GM18951 (cell line): ENCODE measurements at regions not wholly inside any gene's neighbourhood (a gene's known extent, or its start where the extent isn't known, plus 50 kb on each side); places are given as distances from the start of the nearest gene placed in this dataset.

Experiments
- POLR2A ChIP-seq: IDR thresholded peaks from 4 replicates; pipeline ENCODE4 v1.6.1; 2011; ENCODE audit warnings: mild to moderate bottlenecking; ENCODE audit not compliant: insufficient read length, insufficient read depth; ENCODE audit errors: extremely low read depth
- in situ Hi-C: fragments of 300-500 bp; cut with MboI; formaldehyde crosslinking; loops from one replicate; pipeline ENCODE4 v1.12.0; 2022; ENCODE audit warnings: low sequenced_read_pairs, mixed read lengths, inconsistent platforms; ENCODE audit not compliant: unreplicated experiment

DNA sequence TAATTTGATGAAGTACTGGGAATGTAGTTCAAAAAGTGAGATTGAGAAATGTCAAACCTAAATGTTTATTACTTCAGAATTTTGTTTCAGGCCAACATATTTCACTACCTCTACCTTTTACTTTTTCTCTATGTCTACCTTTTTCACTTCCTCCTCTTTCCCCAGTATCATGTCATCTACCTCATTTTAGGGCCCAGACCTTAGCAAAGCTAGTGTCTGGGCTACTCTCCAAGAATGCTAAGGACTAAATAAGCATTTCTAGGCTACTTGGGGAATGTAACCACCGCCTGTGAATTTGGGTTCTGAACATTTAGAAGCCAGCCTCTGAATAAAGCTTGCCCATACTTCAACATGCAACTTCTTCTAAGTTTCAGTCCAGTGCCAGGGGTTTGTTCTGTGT lies 330.4 kb downstream of the SLC4A3 start:
- in situ Hi-C loops, result no loop called here

DNA sequence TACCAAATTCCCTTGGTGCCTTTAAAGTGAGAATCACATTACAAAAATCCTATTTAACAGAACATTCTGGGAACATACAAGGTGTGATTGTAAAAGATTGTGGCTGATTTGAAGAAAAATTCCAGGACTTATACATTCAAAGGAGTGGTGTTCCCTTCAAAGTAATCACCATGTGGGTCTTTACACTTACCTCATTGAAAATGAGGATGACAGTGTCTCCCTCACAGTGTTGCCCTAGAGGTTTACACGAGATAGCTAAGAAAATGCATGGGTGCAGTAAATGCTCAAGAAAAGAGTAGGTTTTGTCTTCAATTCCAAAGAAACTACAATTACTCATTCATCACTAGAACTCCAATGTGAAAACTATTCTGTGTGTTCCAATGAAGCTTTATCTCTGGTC lies 331.5 kb downstream of the SLC4A3 start:
- in situ Hi-C loops, result no loop called here
- TF ChIP-seq POLR2A, result no peak

More for the DNA sequence above, 330.4 kb downstream of the SLC4A3 start:
- no peak for TF ChIP-seq POLR2A

DNA sequence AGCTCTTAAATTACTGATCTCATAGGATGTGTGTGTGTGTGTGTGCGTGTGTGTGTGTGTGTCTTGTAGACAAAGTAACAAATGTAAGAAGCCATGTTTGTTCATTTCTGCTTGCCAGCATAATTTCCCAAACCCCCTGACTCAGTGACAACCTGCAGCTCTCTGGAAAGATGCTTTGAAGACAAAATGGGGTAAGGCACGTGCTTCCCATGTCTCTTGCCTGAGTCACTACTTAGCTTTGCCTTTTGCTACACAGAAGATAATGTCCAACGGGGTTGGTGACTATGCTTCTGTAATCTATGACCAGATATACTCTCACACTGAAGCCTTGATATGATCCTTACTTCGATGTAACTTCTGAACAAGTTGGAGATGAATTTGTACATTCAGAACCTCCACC lies 332.0 kb downstream of the SLC4A3 start:
- in situ Hi-C loops, result no loop called here

DNA sequence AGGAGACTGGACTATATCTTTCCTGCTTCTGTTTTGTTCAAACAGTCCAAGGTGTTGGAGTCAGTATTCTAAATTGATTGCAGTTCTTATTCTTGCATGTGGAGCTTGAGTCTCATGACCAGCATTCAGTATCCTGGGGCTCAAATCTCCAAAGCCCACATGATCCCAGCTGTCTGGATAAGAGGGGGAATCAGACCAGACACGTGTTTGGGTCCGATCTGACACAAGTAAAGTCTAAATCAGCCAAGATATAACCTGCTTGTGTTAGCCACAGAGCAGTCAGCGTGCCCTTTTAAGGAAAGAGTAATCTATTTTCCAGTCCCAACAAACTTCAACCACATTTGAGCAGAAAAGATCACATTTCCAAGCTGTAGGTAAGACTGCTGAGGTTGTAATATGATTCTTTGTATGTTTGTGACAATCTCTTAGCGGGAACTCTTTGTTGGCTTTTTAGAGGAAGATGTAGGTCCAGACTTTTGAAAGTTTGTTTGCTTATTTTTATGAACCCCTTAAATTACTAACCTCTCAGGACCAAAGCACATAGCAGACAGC lies 334.6 kb downstream of the SLC4A3 start:
- in situ Hi-C loops, result no loop called here
- TF ChIP-seq POLR2A, result no peak

More for the DNA sequence above, 332.0 kb downstream of the SLC4A3 start:
- no peak for TF ChIP-seq POLR2A

DNA sequence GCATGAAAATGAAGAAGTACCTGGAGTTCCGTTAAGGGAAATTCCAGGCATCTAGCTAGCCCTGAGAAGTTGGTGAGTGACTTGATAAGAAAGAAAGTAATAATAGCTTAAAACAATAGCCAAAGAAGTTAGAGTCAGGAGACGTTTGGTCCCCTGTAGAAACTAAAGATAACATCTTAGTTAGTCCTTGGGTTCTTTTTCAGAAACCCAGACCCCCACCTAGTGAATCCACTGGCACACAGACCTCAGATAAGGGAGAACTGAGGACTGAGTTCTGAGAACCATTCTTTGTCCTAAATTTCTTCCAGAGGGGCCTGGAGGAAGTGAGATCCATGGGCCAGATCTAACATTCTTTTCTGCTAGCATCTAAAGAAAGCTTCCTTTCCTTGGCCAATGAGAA lies 335.4 kb downstream of the SLC4A3 start:
- no peak for TF ChIP-seq POLR2A
- in situ Hi-C loops, result no loop called here

DNA sequence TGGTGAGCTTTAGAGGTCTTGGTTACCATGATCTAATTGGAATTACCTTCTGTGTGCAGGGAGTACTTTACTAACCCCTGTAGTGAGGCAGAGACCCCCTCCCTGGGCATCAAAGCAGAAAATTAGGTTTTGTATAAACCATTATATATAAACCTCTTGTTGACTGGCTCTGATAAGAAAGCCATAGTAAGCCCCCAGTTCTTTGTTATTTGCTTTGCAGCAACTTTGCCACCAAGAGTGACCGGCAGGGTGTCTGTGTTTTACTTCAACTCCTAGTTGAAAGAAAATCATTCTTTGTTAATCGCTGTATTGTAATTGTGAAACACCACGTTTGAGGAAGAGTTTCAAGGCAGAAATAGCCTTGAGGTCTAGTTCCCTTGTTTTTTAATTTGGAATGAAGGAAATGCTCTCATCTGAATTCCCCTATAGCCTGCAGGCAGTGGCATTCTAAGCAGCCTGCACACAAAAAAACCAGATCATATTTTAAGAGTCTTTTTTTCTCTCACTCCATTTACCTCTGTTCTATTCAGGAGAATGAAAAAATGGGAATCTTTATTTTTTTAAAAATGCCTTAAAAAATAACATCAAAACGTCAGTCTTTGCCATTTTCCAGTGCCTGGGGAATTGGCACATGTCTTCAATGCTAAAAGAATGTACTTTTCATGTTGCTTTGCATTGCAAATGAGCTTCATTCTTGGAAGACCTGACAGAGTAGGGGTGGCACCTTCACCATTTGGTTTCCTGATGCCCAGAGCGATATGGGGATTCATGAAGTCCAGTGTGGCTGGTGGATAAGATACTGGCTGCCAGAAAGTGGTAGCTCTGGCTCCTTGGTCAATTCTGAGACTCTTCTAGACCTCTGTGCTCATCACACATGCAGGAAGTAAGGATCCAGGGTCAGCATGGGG lies 338.1 kb downstream of the SLC4A3 start:
- TF ChIP-seq POLR2A, result no peak
- in situ Hi-C loops, result no loop called here

DNA sequence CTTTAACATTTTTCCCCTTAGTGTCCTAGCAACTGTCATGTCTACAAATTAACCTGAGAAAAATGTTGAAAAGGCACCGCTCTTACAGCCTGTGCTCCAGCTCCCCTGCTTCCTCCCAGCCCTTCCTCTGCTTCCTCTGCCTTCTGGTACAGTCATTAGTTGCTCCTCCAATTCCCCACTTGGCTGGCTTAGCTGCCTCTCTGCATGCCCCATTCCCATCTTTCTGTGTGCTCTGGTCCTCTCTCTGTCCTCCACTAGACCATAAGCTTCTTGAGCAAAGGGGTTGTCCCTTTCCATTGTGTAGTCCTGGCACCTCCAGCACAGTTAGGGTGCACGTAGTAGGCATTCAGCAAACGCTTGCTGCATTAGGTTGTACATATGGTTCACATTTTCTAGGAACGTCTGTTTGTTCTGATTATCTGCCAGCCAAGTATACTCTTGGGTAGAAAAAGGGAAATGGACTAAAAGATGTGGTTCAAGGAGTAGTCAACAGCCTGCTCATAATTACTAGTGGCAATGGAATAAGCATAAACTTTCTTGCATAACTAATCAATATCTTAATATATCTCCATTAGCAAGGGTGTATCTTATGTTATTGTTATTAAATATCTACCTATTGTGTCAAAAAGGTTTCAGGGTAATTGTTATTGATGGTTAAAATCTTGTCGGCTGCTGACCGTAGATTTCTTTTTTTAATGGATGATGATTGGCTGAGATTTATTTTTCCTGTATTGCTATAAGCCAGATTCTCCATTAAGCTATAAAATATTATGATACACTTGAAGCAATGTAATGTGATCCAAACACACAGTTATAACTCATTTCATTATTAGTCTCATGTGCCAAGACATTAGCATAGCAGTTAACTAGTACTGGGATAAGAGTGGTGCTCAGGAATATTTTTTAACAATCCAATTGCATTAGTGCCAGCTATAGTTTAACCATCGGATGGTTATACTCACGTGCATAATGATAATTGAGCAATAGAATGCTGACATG lies 340.1 kb downstream of the SLC4A3 start:
- TF ChIP-seq POLR2A, result no peak
- in situ Hi-C loops, result no loop called here

DNA sequence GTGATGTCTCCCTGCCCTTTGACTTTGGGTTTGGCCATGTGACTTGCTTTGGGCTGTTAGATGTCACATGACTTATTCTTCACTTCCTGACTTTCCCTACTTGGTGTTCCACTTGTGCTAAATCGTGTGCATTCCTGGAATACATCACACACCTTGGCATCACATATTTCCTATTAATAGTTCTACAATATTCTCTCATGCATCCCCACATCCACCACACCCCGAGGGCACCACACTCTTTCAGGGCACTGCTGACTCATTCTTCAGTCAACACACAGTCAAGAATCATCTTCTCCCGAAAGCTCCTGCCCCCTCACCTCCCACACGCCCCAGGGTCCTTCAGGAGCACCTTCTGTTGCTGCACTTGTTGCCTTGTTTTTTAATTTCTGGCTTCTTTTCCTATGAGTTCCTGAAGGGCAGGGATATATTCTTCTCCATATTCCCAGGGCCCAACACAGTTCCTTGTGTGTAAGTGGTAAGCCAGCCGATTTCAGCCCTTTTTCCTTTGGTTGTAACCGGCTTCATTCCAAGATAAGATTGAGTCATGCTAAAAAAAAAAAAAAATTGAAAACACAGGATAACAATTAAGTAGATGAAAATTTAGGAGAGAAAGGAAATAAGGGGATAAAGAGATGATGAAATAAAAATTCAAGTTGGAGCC lies 341.4 kb downstream of the SLC4A3 start:
- in situ Hi-C loops, result no loop called here

DNA sequence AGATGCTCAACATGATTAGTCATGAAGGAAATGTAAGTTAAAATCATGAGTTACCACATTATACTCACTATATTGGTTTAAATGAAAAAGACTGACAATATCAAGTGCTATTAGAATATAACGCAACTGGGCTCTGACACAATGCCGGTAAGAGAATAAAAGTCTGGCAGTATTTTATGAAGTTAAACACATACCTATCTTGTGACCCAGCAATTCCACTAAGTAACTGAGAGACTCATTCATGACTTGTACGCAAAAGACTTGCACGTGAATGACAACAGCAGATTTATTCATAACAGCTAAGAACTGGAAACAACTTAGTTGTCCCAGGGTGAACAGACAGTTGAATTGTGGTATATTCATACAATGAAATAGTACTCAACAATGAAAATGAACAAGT lies 342.1 kb downstream of the SLC4A3 start:
- in situ Hi-C loops, result no loop called here
- no peak for TF ChIP-seq POLR2A

More for the DNA sequence above, 341.4 kb downstream of the SLC4A3 start:
- TF ChIP-seq POLR2A, result no peak

DNA sequence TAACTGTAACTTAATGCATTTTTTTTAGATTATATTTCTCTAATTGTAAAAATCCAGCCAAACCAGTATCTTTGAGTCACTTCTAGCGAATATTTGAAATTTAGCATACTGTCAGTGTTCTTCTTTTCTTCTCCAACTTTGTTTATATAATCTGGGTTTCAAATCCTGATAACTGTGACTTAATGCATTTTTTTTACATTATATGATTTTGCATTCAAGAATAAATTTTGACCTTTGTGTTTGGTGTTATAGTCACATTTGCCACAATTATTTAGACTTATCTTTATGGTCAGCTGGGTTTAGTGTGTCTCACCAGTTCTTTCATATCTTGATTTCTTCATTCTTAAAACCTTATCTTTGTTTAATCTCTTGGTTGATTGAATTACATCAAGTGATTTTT lies 345.7 kb downstream of the SLC4A3 start:
- in situ Hi-C loops, result no loop called here
- TF ChIP-seq POLR2A, result no peak

DNA sequence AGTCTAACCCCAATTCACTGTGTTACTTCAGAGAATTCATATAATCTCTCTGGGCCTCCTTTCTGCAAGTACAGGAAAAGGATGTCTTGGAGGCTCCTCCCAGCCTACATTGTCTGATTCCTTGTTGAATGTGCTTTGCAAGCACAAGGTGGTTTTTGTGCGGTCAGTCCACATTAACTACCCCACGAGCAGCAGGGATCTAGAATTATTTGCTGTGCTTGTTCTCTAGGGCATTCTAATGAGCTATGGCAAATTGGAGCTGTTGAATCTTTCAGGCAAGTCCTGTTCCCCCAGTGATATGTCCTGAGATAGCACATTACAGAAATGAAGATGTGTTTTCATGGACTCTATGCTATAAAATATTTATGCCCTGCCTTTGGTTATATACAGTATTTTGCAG lies 349.4 kb downstream of the SLC4A3 start:
- in situ Hi-C loops, result no loop called here
- no peak for TF ChIP-seq POLR2A

DNA sequence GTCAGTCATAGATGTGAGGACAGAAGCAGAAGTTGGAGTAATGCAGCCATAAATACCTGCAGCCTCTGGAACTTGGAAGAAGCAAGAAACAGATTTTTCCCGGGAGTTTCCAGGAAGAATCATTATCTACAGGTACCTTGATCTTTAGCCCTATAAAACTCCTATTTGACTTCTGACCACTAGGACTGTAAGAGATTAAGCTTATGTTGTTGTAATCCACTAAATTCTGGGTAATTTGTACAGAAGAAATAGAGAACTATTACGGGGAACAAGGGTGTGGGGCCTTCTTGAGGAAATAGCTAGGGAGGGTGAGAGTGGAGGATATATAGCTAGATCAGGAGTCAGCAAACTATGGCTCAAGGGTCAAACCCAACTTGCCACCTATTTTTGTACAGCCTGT lies 353.2 kb downstream of the SLC4A3 start:
- no peak for TF ChIP-seq POLR2A
- in situ Hi-C loops, result no loop called here
